NCI-H146 (cell line): ENCODE measurements at regions not wholly inside any gene's neighbourhood (a gene's known extent, or its start where the extent isn't known, plus 50 kb on each side); places are given as distances from the start of the nearest gene placed in this dataset.
"Not testable (repeated sequence)": the region's sequence is repeated elsewhere in the genome, so short reads cannot be mapped to it uniquely, and the experiment has no call there.

Source experiments
- DNase-seq: peaks from one replicate; lab custom pipeline; 2025; lab: John Stamatoyannopoulos, UW

- DNase-seq = no peak
Measured at GRCh38 chr13:109939180-109939579, 152.8 kb upstream of the IRS2 start.

DNA sequence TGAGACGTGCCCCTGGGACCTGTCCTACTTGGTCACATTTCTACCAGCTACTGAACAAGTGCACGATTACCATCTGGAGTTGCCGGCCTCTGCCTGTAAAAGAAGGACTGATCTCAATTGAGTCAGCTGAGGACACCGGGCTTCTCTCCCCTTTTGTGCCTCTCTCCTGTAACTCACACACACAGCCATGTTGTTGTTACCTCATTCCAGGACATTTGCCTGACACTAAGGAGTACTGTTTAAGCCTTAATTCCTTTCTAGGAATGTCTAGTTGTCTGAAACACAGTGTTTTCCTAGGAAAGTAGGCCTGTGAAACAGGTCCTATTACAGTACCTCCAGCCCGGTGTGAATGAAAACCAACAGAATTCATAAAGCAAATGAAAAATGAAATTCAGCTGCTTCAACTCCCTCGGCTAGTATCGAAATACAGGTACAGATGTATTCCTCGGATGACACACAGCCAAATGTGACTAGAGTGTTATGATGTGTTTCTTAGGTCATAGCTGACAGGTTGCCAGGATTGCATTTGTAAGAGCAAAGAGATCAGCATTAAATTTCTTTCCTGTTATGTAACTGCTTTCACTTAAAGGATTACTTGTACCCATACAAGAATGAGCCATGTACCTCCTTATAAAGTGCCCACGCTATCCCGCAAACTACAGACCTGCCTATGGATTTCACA lies 152.0 kb upstream of the IRS2 start:
- DNase-seq = no peak

GRCh38 chr13:109934520-109934919 lies 148.1 kb upstream of the IRS2 start:
- DNase-seq = not testable (repeated sequence)

DNA sequence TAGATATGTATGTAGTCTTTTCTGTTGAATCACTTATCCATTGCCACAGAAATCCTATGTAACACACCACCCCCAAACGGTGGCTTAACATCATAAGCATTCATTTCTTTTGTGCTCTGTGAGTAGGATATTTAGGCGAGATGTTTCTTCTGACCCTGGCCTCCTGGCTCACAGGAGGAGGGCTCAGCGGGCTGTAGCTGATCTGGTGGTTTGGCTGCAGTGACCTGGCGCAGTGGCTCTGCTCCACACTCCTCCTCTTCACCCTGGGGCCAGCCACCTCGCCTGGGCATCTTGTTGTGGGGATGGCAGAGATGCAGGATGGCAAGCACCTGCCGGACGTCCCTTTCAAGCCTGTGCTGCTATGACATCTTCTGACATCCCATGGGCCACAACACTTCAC lies 147.1 kb upstream of the IRS2 start:
- peak; percentile 30 for DNase-seq

DNA sequence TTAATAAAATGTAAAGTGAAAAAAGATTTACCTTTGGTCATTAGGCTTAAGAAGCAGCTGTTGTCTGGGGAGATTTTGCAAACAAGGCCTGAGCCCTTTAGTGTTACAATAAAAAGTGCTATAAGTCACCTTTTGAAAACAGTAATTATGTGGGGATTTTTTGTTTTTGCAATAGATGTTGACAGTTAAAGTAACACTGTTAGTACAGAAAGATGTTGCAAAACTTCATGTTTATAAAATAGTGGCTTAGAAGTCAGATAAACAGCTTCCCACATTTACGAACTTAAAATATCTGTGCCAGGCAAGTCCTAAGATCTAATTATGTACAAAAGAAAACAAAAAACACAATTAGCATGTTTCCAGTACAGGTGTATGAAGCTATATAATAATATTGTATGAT lies 138.0 kb upstream of the IRS2 start:
- no peak for DNase-seq

DNA sequence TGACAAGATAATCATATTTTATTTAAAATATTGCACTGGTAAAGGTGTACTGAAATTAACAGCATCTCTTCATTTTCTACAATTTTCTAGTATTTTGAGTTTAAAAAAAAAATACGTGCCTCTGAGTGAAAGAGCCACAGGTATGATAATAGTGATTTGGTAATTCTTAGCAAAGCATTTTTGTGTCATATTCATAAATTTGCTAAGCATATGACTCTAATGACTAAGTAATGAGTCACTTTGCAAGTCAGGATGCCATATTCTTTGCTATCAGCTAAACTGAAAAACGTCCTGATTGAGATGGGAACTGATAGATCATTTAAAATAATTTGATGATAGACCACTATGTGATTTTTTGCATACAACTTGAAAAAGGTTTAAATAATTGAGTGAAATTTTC lies 136.1 kb upstream of the IRS2 start:
- no peak for DNase-seq

- no peak for DNase-seq
Measured at GRCh38 chr13:109919715-109920375, 133.5 kb upstream of the IRS2 start.

DNA sequence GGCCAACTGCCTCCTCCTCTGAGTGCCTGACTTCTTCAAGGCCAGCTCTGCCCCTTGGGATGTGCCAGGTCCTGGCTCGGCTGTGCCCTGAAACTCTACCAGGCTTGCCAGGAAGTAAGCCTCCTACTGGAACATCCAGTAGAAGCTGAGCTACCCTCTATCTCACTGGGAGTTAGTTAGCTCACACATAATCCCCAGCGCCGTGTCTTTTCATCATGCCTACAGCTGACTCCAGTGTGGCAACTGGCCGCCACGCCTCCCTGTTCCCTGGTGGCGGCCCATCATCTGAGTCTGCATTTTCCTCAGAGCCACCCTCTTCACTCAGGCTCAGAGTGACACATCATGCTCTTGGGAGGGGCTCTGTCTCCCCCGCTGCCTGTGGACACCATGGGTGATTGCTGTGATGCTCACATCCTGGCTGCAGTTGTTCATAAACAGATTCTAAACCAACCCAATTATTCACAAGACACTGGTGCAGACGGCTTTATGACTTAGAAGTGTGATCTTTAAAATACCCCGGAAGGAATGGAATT lies 131.9 kb upstream of the IRS2 start:
- no peak for DNase-seq

GRCh38 chr13:109917422-109917821 lies 131.0 kb upstream of the IRS2 start:
- no peak for DNase-seq

DNA sequence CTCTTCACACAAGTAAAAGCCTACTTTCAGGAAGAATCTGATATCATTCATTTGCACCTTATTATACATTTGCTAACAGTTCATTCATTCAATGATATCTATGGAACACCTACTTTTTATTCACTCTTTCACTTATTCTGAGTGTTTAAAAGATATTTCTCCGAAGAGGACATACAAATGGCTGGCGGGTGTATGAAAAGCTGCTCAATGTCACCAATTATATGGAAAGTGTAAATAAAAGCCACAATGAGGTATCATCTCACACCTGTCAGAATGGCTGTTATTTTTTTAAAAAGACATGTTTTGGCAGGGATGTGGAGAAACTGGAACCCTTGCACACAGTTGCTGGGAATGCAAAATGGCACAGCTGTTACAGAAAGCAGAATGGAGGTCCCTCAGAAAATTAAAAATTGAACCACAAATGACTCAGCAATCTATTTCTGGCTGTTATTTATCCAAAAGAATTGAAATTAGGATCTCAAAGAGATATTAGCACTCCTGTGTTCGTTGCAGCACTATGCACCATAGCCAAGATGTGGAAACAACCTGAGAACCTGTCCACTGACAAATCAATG lies 127.6 kb upstream of the IRS2 start:
- peak; percentile 85 for DNase-seq

GRCh38 chr13:109913186-109913585 lies 126.8 kb upstream of the IRS2 start:
- no peak for DNase-seq

GRCh38 chr13:109910194-109910593 lies 123.8 kb upstream of the IRS2 start:
- no peak for DNase-seq

- no peak for DNase-seq
Measured at GRCh38 chr13:109906976-109907375, 120.6 kb upstream of the IRS2 start.

- DNase-seq = no peak
Measured at GRCh38 chr13:109904218-109904617, 117.8 kb upstream of the IRS2 start.

- peak; percentile 85 for DNase-seq
Measured at GRCh38 chr13:109900741-109901140, 114.4 kb upstream of the IRS2 start.

GRCh38 chr13:109900320-109900719 lies 113.9 kb upstream of the IRS2 start:
- peak; percentile 70 for DNase-seq

GRCh38 chr13:109899748-109900147 lies 113.4 kb upstream of the IRS2 start:
- no peak for DNase-seq

- DNase-seq = no peak
Measured at GRCh38 chr13:109899316-109899715, 112.9 kb upstream of the IRS2 start.

- DNase-seq = no peak
Measured at GRCh38 chr13:109897988-109898624, 111.7 kb upstream of the IRS2 start.

DNA sequence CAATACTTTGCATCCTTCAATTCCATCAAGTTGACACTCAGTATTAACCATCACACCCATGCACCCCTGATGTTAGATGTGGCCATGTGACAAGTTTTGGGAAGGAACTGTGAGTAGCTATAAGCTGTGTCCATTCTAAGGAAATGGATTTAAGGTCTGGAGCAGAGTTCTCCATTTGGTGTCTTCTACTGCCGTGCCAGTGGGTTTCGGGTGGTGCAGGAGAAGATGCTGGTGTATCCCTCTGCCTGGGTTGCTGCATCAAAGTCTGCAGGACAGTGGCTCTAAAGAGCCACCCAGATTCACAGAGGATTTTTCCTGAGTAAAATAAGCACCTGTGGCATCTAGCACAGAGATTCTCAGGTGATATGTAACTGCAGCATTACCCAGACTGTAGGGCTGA lies 105.7 kb upstream of the IRS2 start:
- no peak for DNase-seq

DNA sequence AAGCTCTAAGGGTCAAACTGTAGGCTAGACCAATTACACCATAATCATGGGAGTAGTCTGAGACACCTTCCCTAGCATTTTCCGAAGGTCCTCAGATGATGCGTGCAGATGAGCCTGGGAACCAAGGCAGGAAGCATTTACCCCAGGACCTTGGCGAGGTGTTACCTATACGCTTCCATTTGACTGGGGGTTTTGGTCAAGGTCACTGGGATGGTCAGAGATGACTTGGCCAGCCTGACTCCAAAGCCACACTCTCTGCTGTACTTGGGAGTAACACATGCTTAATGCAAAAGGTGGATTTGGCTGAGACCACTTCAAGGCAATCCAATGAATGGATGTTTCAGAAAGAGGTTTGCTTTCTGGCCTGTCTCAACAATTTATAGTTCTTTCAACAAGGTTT lies 98.9 kb upstream of the IRS2 start:
- DNase-seq = no peak

DNA sequence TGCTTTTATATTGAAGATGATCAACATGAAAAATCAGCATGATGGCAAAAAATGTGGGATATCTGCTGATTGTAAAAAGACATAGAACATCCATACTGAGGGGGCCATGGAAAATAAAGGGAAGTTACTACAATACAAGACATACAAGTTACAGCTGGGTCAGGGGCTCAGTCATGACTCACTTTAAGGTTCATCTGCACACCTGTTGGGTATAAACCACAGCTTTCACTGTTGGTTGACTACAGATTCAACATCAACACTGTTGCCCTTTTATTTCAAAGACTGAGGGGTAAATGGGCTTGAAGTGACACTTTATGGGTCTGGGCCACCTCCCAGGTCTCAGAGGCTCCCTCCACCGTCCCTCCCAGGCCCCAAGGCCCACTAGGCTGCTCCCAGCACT lies 98.1 kb upstream of the IRS2 start:
- no peak for DNase-seq
